ENCODE measurements at regions not wholly inside any gene's neighbourhood (a gene's known extent, or its start where the extent isn't known, plus 50 kb on each side); places are given as distances from the start of the nearest gene placed in this dataset.

- DNase-seq (ENCODE audit: low read depth in 2 of 2) = no peak
Observed at GRCh38 chr18:73316513-73316912, 448.7 kb upstream of the NETO1 start.

DNA sequence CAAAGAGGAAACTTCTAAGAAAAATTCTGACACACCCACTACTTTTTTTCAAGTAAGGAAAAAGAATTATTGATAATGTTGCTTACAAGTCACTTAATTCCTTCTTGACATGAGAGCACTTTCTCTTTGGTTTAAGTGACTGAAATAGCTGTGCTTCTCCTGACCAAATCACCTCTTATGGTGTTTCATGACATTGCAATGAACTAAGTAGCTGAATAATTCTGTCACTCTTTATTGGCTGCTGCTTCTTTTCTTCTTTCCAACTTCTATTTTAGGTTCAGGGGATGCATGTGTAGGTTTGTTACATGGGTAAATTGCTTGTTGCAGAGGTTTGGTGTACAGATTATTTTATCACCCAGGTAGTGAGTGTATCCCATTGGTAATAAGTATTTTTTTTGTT is 447.6 kb upstream of the NETO1 start:
- DNase-seq (ENCODE audit: low read depth in 2 of 2) = no peak

DNA sequence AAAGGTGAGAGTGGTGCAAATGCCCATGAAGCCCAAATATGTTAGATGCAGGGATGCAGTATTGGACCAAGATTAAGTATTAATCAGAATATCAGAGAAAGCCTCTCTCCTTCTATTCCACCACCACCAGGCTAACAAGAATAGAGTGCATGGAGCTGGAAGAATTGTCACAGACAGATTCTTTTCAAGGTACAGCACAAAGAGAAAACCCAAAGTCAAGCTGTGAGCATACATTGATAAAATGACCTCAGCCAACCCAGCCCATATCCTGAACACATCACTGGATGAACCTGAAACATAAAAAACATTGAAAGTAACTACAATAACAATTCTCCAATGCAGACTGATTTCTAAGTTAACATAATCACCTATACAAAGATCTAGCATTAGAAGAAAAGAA is 445.7 kb upstream of the NETO1 start:
- DNase-seq (ENCODE audit: low read depth in 2 of 2) = no peak

DNA sequence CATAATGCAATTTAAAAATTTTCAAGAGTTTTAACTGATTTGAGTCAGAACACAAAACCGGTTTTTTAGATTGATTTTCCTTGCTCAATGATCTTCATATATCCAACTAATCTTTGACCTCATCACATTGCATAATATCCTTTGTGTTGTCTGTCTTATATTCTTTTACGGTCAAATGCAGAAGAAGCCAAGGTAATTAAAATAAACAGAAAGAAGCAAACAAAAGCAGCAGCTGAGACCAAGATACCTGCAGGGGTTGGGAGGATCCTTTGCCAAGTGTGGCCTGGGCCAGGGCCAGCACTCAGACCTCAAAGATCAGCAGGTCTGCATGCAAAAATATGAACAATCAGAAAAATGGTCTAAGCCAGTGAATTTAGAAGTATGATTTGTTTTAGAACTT is 428.9 kb upstream of the NETO1 start:
- DNase-seq (ENCODE audit: low read depth in 2 of 2) = no peak

- no peak for DNase-seq (ENCODE audit: low read depth in 2 of 2)
Observed at GRCh38 chr18:73292156-73292555, 424.4 kb upstream of the NETO1 start.

DNA sequence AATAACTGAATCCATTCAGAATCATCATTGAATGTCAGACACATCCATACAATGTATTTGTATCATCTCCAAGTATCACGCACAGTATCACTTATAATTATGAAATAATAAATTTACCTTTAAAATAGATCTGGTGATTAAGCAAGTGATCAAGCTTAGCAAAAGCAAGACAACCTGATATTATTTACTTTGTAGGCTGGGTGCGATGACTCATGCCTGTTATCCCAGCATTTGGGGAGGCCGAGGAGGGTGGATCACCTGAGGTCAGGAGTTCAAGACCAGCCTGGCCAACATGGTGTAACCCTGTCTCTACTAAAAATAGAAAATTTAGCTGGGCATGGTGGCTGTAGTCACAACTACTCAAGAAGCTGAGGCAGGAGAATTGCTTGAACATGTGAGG is 421.0 kb upstream of the NETO1 start:
- no peak for DNase-seq (ENCODE audit: low read depth in 2 of 2)

DNA sequence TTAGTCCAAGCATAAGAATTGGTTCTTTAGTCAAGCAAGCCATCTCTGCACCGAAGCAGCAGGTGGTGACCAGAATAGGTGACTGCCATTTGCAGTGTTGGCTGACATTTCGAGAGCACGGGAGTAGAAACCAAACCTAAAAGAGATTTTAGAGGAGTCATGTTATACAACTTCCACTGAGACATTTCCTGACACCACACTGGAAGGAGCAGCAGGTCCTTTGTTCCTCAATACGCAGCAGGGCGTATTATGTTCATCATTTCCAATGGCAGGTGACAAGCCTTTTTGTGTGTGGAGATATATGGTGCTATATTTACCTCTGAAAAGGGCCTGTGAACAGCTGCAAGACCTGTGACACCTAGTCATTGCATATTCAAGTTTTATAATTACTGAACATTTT is 418.8 kb upstream of the NETO1 start:
- DNase-seq (ENCODE audit: low read depth in 2 of 2) = no peak

DNA sequence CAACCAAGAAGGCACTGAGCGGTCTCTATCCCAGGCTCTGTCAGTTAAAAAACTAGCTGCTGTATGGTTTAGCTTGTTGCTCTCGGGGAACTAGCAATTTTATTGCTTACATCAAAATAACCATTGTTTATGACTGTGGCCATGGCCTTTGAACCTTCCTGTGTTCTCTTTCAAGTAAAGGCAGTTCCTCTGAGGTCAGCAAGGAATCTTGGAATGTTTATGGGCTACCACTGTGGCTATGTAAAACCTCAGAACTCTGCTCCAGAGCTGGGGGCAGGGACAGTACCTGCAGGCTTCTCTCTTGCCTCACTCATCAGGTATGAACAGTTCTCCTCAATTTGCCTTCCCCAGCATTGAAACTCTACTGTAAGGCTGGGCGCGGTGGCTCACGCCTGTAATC is 416.0 kb upstream of the NETO1 start:
- DNase-seq (ENCODE audit: low read depth in 2 of 2) = no peak

DNA sequence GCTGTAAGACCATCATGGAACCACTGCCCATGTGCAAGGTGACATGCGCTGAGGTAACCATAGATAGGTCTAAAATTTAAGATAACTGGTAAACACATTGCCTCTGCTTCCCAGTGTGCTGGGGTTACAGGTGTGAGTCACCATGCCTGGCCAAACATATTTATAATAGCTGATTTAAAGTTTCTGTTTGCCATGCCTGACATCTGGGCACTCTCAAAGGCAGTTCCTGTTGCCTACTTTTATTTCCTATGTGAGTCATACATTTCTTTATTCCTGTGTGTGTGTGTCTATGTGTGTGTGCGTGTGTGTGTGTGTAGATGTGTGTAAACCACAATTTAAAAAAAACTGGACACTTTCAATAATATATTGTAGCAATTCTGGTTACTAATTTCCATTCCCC is 415.2 kb upstream of the NETO1 start:
- no peak for DNase-seq (ENCODE audit: low read depth in 2 of 2)

- no peak for DNase-seq (ENCODE audit: low read depth in 2 of 2)
Observed at GRCh38 chr18:73279498-73279897, 411.7 kb upstream of the NETO1 start.

DNA sequence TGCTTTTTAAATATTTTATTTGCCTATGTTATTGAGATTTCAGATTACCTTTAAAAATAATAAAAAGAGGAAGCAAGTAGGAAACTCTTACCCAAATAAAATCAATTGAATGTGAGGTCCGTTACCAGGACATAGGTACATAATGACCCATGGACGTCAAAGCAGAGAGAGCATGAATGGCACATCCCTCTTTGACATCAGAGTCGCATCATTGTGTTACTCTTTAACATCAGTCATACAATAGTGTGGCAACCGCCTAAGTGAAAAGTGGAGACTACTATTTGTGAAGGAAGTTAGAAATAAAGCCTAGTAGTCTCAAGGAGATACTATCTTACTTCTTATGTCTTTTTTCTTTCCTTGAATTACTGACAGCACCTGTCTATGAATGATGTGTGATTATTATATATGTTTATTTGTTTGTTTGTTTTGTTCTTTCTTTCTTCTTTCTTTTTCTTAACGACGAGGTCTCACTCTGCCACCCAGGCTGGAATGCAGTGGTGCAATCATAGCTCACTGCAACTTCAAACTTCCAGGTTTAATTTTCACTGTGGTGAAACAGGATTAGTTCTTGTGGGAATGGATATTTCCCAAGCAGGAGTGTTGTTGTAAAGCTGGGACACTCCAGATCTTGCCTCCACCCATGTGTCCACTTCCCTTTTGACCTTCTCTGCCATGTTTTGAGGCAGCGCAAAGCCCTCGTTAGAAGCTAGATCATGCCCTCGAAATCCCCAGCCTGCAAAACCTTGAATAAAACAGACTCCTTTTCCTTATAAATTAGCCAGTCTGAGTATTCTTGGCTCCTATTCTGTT is 407.2 kb upstream of the NETO1 start:
- DNase-seq (ENCODE audit: low read depth in 2 of 2) = no peak

DNA sequence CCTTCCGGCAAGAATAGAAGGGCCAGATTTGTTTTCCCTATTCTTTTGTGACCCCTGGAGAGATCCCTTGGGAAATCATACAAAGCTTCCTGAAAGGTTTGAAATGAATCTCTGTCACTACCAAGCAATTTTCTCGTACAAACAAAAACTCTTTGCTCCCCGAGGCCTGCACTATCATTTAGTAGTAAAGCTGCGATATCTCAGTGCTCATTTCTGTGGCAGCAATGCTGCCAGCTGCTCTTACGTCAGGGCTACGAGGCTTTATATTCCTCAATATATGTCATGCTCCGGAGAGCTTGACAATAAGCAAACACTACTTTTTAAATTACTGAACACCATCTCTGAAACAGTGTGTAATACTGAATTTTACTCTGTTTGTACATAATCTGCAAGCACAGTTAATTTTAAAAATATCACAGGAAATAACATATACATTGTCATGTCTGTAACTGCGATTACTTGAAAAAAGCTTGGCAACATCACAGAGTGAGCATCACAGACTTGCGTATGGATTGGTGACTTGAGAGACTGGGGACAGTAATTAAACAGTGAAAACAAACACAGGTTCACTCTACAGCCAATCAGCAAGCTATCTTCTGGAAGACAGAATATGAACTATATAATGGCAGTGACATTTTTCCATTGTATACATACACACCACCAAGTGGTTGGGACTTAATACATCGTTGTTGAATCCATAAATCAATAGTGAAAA is 403.3 kb upstream of the NETO1 start:
- no peak for DNase-seq (ENCODE audit: low read depth in 2 of 2)

DNA sequence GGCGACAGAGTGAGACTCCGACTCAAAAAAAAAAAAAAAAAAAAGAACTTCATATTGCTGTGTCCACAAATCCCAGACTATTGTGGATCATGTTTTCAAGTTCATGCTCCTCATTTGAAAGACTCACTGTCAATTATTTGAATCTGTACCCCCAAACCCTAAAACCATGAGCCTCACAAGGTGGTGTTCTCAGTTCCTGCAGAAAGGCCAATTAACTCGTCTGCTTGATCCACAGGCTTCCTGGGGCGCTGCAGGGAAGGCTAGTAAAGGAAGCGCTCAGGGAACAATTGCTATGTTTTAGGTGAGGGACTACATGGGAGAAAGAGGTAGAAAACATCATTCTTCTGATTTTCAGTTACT is 396.8 kb upstream of the NETO1 start:
- DNase-seq (ENCODE audit: low read depth in 2 of 2) = no peak

DNA sequence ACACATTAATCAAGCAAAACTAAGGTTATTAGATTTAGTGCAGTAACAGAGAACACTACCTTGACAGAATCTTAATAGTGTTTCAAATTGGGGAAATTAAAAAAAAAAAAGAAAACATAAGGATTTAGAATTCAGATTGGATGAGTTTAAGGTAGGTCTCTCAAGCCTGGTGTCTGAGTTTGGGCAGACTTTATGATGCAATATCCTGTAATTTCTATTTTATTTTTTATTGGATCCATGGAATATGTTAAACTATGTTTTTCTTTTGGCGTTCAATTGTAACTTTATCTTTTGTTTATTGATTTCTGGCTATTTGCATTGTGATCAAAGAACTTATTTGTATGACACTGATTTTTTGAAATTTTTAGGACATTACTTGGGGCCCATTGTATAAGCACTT is 394.1 kb upstream of the NETO1 start:
- DNase-seq (ENCODE audit: low read depth in 2 of 2) = no peak

GRCh38 chr18:73261243-73261642 is 393.5 kb upstream of the NETO1 start:
- DNase-seq (ENCODE audit: low read depth in 2 of 2) = no peak

DNA sequence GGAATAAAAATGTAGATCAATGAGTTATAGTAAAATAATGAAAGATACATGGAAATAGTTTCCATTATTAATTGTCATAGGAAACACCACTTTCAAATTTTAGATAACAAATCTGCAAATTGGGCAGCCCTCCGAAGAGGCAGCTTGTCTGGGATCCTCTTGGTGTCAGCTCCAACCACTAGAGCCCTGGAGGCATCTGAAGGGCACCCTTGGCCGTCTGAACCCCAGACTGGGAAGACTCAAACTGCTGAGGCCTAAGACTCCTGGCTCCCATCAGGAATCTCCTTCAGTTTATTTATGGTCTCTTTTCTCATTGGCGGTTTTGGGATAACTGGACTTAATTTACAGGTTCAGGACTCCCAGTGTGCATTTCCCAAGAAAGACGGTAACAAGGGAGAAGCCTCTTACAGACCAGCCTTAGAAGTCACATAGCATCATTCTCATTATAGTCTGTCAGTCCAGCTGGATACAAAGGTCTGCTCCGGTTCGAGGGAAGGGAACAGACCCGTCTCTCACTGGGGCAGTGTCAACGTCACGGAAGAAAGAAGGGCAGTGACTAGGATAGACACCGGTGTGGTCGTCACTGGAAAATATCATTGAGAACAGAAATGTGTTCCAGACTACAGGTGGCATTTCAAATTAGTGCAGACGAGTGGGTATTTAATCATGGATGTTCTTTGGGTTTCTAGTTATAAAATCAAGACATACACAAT is 390.7 kb upstream of the NETO1 start:
- DNase-seq (ENCODE audit: low read depth in 2 of 2) = no peak

GRCh38 chr18:73254564-73254963 is 386.8 kb upstream of the NETO1 start:
- no peak for DNase-seq (ENCODE audit: low read depth in 2 of 2)

- no peak for DNase-seq (ENCODE audit: low read depth in 2 of 2)
Observed at GRCh38 chr18:73249030-73249429, 381.2 kb upstream of the NETO1 start.

- DNase-seq (ENCODE audit: low read depth in 2 of 2) = no peak
Observed at GRCh38 chr18:73246763-73247162, 379.0 kb upstream of the NETO1 start.

DNA sequence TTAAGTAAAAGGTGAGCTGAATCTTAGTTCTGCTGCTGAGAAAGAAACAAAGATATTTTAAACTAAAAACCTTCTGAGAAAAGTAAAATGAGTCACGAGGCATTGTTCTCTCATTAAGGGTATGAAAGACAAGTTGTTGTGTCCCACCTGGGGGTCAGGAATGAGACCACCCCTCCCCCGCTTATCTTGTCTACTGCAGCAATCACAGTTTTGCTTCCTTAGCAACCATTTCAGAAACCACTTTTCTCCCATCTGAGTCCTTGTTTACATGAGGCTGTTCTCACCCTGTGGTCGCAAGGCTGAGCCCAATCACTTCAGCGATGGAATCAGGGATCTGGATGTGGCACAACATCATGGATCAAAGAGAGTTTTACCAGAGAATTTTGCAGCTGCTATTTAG is 377.6 kb upstream of the NETO1 start:
- DNase-seq (ENCODE audit: low read depth in 2 of 2) = no peak

- no peak for DNase-seq (ENCODE audit: low read depth in 2 of 2)
Observed at GRCh38 chr18:73244401-73244800, 376.6 kb upstream of the NETO1 start.

DNA sequence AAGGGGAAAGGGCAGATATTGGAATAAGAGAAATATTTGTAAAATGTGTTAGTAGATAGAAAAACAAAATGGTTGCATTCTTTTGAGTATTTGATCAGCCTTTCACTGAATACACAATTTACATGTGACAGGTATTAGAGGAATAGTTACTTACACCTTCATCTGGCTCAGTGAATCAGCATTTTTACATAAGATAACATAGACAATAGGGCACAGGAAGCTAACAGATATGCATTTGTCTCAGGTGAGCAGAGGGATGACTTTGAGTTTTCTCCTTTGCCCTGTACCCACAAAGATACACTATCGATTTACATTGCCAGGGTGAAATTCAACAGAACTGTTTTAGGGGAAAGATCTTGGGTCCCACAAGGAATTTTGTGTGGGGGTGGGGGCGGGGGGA is 373.1 kb upstream of the NETO1 start:
- no peak for DNase-seq (ENCODE audit: low read depth in 2 of 2)

DNA sequence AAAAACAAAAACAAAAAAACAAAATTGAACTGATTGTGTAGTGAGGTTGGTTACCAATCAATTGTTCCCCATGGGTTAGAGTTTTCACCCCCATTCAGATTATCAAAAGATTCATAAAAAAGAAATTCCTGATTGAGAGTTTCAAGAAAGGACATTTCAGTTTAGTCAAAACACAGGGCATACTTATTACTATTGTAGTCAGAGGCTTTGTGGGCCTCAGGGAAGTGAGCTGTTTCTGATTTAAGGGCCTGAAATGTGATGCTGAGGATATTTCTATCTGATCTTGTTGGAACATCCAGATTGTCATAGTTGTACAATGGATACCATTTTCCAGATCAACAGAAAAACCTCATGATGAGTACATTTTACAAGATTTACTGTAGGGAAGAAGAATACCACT is 368.1 kb upstream of the NETO1 start:
- no peak for DNase-seq (ENCODE audit: low read depth in 2 of 2)
